CD4-positive, alpha-beta T cell treated with Interleukin-17A for 4 hours (primary cell): ENCODE measurements at regions not wholly inside any gene's neighbourhood (a gene's known extent, or its start where the extent isn't known, plus 50 kb on each side); places are given as distances from the start of the nearest gene placed in this dataset.
"Not testable (repeated sequence)": the region's sequence is repeated elsewhere in the genome, so short reads cannot be mapped to it uniquely, and the experiment has no call there.

ENCODE experiments used
- DNase-seq: peaks from one replicate; pipeline ENCODE4 v3.0.0-alpha.2; 2020; ENCODE audit warnings: mixed read lengths

DNA sequence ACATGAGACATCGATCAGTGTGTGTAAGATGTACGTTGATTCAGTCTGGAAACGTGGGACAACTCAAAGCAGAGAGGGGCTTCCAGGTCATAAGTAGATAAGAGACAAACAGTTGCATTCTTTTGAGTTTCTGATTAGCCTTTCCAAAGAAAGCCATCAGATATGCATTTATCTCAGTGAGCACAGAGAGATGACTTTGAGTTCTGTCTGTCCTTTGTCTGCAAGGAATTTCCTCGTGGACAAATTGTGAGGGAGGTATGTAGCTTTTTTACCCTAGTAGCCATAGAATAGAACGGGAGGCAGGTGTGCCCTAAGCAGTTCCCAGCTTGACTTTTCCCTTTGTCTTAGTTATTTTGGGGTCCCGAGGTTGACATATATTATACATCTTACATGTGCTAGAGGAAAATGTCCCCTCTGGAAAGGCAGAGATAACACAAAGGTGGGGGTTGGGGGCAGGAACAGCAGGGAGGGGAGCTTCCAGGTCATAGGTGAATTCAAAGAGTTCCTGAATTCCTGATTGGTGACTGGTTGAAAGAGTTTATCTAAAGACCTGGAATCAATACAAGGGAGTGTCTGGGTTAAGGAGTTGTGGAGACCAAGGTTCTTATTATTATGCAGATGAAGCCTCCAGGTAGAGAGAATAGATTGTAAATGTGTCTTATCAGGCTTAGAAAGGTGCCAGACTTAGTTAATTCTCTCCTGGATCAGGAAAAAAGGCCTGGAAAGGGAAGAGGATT, 237.0 kb downstream of the NFATC2 start:
- DNase-seq = no peak

DNA sequence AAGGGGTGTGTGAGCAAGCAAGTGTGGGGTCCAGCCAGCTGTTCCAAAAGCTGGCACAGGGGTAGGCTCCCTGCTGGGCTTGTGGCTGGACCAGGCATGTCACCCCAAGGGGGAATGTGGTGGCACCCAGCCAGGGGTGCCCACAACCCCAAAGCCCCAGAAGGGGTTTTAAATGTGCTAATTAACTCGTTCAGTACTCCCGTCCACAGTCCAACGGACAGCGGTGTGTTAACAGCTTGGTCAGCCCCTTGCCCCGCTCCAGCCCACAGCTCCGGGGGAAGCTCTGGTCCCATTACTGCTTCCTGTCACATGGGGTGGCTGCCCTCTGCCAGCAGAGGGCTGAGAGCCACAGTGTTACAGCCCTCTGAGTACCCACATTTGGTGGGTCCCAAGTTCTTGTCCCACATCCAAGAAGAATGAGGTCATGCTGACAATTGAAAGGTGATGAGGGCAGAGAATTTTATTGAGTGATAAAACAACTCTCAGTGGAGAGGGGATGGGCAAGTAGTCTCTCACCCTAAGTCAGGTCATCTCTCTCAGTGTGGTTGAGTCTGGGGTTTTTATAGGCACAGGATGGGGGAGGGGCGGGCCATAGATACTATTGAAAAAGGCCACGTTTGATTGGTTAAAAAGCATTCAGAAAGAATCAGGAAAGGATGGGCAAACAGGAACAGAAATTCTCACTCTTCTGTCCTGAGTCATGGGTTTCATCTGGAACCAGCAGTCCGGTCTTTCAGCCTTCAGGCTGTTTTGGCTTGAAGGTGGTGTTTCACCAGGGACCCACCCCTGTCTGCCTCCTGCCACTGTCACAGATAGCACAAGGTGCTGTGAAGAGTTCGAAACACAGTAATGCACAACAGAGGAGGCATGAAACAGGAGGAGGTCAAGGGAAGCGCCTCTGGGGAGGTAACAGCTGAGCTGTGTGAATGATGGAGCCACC, 238.5 kb downstream of the NFATC2 start:
- no peak for DNase-seq

GRCh38 chr20:51301026-51301425, 241.5 kb downstream of the NFATC2 start:
- no peak for DNase-seq

DNA sequence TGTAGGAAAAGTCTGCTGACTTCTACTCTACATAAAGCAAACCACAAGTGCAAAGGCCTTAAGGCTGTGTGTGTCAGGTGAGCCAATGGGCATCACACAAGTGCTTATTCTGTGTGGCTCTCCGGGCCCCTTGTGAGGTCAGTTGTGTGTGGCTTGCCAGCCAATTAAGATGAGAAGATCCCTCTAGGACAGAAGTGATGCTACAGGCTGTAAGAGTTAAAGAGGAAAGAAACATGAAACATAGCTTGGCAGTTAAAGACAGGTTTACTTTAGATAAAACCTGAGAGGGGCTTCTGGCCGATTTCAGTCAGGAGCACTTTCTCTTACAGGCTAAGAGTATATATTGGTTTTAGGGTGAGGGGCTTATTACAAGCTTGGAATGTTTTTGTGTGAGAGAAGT, 242.4 kb downstream of the NFATC2 start:
- DNase-seq = no peak

DNA sequence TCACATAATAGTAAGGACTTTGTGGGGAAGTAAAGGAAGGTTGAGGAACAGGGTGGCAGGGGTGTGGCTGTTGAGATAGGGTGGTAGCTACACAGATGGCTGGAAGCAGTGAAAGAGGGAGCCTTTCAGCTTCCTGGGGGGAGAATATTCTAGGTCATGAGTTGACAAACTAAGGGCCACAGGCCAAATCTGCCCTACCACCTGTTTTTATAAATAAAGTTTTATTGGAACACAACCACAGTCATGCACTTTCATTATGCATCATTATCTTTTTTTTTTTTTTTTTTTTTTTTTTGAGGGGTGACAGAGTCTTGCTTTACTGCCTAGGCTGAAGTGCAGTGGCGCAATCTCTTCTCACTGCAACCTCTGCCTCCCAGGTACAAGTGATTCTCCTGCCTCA, 243.1 kb downstream of the NFATC2 start:
- DNase-seq = no peak

DNA sequence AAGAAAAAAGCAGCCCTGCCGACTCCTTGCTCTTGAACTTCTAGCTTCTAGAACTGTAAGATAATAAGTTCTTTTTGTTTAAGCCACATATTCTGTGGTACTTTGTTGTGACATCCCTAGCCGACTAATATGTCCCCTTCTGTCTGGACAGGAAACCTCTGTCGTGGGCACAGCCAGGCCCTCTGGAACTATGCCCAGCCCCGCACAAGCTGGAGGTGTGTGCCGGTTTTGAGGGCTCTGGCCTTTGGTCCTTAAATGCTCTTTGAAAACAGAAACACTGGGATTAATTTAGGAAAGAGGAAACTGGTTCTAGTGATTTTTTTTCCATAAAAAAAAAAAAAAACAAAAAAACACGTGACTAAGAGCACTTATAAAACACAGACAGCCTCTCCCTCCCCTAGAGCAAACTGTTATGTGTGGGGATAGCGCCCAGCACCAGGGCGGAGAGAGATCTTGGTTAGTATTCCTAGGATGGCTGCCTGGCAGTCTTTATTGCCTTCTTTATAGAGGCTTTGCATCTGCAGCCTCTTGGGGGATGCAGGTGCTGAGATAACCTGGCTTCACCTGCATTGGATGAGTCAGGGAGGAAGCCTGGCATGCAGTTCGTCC, 244.3 kb downstream of the NFATC2 start:
- no peak for DNase-seq

- no peak for DNase-seq
Measured at GRCh38 chr20:51287628-51288413, 254.7 kb downstream of the NFATC2 start.

DNA sequence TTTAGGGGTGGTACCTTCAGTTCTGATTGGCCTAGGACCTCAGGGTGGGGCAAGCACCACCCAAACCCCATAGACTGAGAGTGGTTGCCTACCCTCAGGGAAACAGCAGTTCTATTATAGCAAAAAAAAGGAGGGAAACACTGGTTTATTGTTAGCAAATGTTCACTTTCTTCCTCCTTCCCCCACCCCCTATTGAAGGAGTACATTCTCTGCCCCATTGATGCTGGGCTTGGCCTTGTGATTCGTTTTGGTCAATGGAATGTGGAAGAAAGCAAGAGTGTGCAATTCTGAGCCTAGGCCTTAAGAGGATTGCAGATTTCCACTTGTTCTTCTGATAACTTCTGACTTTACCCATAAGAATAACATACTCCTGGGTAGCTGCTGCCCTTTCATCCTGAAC, 255.8 kb downstream of the NFATC2 start:
- no peak for DNase-seq

DNA sequence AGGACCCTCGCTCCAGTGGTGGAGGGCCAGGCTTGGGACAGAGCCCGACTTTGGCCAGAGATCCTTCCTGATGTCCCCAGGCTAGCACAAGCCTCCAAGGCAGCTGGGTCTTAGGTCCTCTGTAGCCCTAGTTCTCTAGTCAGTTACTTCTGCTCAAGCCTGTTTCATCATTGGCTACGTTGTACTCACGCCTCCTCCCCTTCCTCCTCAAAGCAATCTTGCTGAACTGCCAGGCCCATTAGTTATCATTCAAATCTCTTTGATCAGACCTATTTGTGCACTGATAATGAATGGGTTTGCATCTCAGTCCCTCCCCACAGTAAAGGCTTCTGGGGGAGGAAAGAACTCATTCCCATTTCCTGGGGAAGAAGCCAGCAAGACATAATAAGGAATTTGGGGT, 256.8 kb downstream of the NFATC2 start:
- DNase-seq = no peak

GRCh38 chr20:51284871-51285270, 257.6 kb downstream of the NFATC2 start:
- DNase-seq = no peak

- no peak for DNase-seq
Measured at GRCh38 chr20:51284176-51284575, 258.3 kb downstream of the NFATC2 start.

- no peak for DNase-seq
Measured at GRCh38 chr20:51281521-51281920, 258.6 kb upstream of the KCNG1 start.

GRCh38 chr20:51280047-51280446, 257.1 kb upstream of the KCNG1 start:
- DNase-seq = no peak

- no peak for DNase-seq
Measured at GRCh38 chr20:51277961-51278360, 255.1 kb upstream of the KCNG1 start.

DNA sequence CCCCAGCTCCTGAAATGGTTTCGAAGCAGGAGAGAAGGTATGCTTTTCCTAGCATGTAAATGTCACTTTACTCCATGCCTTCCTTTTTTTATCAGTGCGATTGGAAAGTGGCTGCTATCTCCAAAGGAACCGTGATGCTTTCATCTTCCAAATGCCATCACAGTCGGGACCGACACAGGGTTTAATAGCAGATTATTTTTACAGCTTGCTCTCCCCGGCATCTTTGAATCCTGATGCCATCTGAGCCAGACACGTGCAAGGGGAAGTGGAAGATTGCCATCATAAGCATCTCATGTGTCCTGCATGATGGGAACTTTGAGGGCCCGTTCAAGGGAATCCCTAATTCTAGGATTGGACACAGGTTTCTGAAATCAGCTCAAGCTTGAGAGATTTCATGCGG, 253.4 kb upstream of the KCNG1 start:
- no peak for DNase-seq

DNA sequence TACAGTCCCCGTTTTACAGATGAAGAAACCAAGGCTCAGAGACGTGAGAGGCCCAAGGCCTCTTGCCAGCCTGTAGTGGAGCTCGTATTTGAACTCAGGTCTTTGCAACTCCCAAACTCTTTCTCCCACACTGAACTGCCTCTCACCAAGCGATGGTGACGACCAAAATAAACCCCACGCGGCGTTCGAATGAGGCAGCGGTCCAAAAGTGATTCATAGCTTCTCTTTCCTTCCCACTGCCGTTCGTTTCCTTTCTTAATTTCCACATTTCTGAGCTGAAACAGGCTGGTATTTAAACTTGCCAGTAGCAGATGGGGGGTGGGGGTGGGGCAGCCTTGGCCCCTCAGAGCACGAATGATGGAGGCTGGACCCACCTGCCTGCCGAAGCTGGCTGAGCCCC, 252.9 kb upstream of the KCNG1 start:
- DNase-seq = no peak

- DNase-seq = no peak
Measured at GRCh38 chr20:51275181-51275580, 252.3 kb upstream of the KCNG1 start.

DNA sequence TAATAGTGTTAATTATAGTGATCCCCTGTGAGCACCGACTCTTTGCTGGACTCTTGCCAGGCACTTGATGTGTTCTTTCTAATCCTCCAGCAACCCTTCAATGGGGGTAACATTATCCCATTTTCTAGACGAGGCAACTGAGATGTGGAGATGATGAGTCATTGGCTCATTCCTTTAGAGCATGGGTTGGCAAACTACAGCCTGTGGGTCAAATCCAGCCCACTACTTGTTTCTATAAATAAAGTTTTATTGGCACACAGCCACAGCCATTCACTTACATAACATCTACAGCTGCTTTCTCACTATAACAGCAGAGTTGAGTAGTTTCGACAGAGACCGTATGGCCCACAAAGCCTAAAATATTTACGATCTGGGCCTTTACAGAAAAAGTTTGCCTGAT, 249.5 kb upstream of the KCNG1 start:
- DNase-seq = no peak

DNA sequence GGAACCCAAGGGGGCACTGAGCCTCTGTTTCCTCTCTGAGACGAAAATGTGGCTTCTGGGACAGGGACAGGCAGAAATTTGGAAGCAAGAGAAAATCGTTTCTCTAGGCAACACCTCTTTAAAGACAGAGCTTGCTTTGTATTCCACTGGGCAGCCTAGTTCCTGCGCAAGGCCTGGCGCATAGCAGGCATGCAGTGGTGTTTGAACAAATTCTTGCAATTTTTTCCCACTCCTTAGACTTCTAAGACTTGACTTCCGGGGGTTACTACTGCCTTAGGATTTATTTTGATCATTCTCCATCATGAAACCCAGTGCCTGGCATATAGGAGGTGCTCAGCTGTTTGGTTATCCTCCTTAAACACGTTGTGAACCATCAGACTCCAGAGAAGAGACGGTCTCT, 249.0 kb upstream of the KCNG1 start:
- DNase-seq = no peak

DNA sequence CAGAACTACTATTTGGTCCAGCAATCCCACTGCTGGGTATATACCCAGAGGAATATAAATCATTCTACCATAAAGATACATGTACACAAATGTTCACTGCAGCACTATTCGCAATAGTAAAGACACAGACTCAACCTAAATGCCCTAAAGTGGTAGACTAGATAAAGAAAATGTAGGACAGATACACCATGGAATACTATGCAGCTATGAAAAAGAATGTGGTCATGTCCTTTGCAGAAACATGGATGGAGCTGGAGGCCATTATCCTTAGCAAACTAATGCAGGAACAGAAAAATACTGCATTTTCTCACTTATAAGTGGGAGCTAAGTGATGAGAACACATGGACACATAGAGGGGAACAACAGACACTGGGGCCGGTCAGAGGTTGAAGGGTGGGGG, 248.4 kb upstream of the KCNG1 start:
- DNase-seq = not testable (repeated sequence)

DNA sequence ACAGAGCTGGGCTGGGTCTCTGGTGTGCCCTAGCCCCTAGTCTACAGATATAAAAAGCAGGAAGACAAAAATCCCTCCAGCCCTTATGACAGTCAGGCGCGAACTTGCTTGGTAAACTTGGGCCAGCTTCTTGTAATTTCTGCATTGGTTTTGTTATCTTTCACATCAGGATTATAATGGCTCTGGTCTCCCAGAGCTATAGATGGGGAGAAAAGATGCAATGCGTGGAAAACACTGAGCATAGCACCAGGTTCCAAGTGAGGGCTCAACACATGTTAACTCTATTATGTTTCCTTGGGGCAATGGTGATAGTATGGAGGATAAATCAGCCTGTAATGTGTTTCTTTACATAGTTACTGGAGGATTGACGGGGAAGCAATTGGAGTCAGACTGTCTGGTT, 246.8 kb upstream of the KCNG1 start:
- DNase-seq = no peak

GRCh38 chr20:51267679-51268078, 244.8 kb upstream of the KCNG1 start:
- no peak for DNase-seq

- DNase-seq = no peak
Measured at GRCh38 chr20:51266353-51266752, 243.4 kb upstream of the KCNG1 start.
